Smooth muscle cell (in vitro differentiated cells): ENCODE measurements at regions not wholly inside any gene's neighbourhood (a gene's known extent, or its start where the extent isn't known, plus 50 kb on each side); places are given as distances from the start of the nearest gene placed in this dataset.

ENCODE experiments used
- DNase-seq: peaks from one replicate; lab custom pipeline; 2025; ENCODE audit not compliant: unreplicated experiment; lab: John Stamatoyannopoulos, UW
- H2AFZ ChIP-seq: fragments of 200-600 bp; sonication (generic); 2 replicates; pipeline ENCODE4 v1.6.0; 2016; ENCODE audit warnings: antibody characterized with exemption, low read depth, mild to moderate bottlenecking
- H3F3A ChIP-seq: fragments of 200-600 bp; sonication (generic); 2 replicates; pipeline ENCODE4 v1.6.0; 2017; ENCODE audit warnings: antibody characterized with exemption, low read depth
- H3K27ac ChIP-seq: fragments of 200-600 bp; sonication (generic); 2 replicates; pipeline ENCODE4 v1.5.1; 2016; ENCODE audit warnings: low read depth, mild to moderate bottlenecking
- H3K27me3 ChIP-seq: fragments of 200-600 bp; sonication (generic); 2 replicates; pipeline ENCODE4 v1.6.1; 2016; ENCODE audit warnings: low read depth, mild to moderate bottlenecking
- H3K36me3 ChIP-seq: fragments of 200-600 bp; sonication (generic); 2 replicates; pipeline ENCODE4 v1.5.1; 2016; ENCODE audit warnings: low read depth
- H3K4me1 ChIP-seq: fragments of 200-600 bp; sonication (generic); 2 replicates; pipeline ENCODE4 v1.5.1; 2016; ENCODE audit warnings: low read depth
- H3K4me2 ChIP-seq: fragments of 200-600 bp; sonication (generic); 2 replicates; pipeline ENCODE4 v1.6.0; 2016; ENCODE audit warnings: mild to moderate bottlenecking
- H3K4me3 ChIP-seq: fragments of 200-600 bp; sonication (generic); 2 replicates; pipeline ENCODE4 v1.5.1; 2016; ENCODE audit warnings: mild to moderate bottlenecking
- H3K79me2 ChIP-seq: fragments of 200-600 bp; sonication (generic); 2 replicates; pipeline ENCODE4 v1.6.0; 2016; ENCODE audit warnings: low read depth, mild to moderate bottlenecking
- H3K9ac ChIP-seq: fragments of 200-600 bp; sonication (generic); 2 replicates; pipeline ENCODE4 v1.6.0; 2016; ENCODE audit warnings: low read depth
- H3K9me3 ChIP-seq: fragments of 200-600 bp; sonication (generic); replicated peaks from 2 replicates; pipeline ENCODE4 v1.5.1; 2016; ENCODE audit warnings: low read depth
- H4K20me1 ChIP-seq: fragments of 200-600 bp; sonication (generic); 2 replicates; pipeline ENCODE4 v1.6.0; 2016; ENCODE audit warnings: low read depth
- WGBS: methylation state at CpG from one replicate; pipeline ENCODE4 v1.1.7; 2016; ENCODE audit warnings: low lambda C conversion rate; 5-methylcytosine and 5-hydroxymethylcytosine counted together
- TF ChIP-seq, protein P1 (sequence below): fragments of 200-600 bp; sonication (generic); IDR thresholded peaks from 2 replicates; pipeline ENCODE4 v1.5.1; 2017; ENCODE audit warnings: borderline replicate concordance, mild to moderate bottlenecking, antibody characterized with exemption; ENCODE audit not compliant: insufficient read depth, poor library complexity, severe bottlenecking

DNA sequence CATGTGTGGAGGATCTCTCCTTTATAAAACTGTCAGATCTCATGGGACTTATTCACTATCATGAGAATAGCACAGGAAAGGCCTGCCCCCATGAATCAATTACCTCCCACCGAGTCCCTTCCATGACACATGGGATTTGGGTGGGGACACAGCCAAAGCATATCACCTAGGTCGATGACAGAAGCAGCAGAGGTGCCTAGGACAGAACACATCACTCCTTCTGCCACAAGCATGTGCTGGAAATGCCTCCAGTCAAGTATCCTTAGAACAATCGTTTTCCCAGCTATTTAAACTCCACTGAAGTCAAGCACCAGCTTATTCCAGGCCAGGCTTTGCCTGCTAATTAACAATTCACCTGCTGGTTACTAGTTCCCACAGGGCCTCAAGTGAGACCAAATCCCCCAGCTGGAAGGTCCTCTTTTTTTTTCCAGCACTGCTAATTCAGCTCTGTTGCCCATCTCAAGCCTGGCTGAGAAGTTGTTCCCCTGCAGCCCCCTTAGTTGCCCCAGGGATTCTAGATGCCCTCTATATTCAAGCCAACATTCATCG lies 212.3 kb upstream of the NUDT4 start:
- 81% methylated on average over 4 of the region's 4 CpGs for WGBS
- H3K9me3 ChIP-seq = no peaks in the 10 kb centered on the region
- H3K27ac ChIP-seq = no peak overlapping the region
- TF ChIP-seq, protein P1, sequence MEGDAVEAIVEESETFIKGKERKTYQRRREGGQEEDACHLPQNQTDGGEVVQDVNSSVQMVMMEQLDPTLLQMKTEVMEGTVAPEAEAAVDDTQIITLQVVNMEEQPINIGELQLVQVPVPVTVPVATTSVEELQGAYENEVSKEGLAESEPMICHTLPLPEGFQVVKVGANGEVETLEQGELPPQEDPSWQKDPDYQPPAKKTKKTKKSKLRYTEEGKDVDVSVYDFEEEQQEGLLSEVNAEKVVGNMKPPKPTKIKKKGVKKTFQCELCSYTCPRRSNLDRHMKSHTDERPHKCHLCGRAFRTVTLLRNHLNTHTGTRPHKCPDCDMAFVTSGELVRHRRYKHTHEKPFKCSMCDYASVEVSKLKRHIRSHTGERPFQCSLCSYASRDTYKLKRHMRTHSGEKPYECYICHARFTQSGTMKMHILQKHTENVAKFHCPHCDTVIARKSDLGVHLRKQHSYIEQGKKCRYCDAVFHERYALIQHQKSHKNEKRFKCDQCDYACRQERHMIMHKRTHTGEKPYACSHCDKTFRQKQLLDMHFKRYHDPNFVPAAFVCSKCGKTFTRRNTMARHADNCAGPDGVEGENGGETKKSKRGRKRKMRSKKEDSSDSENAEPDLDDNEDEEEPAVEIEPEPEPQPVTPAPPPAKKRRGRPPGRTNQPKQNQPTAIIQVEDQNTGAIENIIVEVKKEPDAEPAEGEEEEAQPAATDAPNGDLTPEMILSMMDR = no peak
- no peak overlapping the region for H3K4me3 ChIP-seq
- H3K4me1 ChIP-seq = peaks cover 12% of the 10 kb centered on the region
- no peaks in the 10 kb centered on the region for H3F3A ChIP-seq
- no peak overlapping the region for H3K4me2 ChIP-seq
- H3K9ac ChIP-seq = no peak overlapping the region
- no peaks in the 10 kb centered on the region for H3K27me3 ChIP-seq
- no peak overlapping the region for H2AFZ ChIP-seq
- no peak for DNase-seq
- no peaks in the 10 kb centered on the region for H3K79me2 ChIP-seq
- H4K20me1 ChIP-seq = no peaks in the 10 kb centered on the region
- no peaks in the 10 kb centered on the region for H3K36me3 ChIP-seq

DNA sequence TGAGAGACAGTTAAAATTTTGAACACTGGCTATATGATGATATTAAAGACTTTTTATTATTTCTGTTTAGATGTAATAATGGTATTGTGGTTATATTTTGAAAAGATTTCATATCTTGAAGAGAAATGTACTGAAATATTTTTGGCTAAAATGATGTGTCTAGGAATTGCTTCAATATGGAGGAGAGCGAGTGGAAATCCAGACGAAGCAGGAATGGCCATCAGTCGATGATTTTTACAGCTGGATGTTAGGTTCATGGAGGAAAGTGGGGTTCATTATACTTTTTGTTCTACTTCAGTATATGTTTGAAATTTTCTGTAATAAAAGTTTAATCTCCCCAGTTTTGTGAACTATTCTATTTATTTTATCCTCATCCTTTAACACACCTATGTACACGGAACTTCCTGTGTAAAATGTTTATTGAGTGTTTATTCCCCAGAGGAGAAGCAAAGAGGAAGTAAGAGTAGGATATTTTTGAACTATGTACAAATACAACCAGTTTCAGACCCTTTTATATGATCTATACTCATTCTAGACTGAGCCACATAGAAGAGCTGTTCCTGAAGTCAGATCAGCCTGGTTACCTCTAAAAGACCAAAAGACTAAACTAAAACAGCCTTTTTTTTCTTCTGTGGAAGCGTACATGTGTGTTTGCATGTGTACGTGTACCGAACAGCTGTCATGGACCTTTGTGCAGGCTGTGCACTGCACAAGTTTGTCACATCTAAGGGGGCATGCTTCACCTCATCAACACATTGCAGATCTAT lies 211.0 kb upstream of the NUDT4 start:
- Histone ChIP-seq H3K27ac (no peak overlapping the region), H3K79me2 (no peaks in the 10 kb centered on the region), H3K4me3 (no peak overlapping the region), H3K9me3 (no peaks in the 10 kb centered on the region), H3K27me3 (no peaks in the 10 kb centered on the region), H2AFZ (no peak overlapping the region), H3K4me1 (peaks cover 12% of the 10 kb centered on the region), H3K9ac (no peak overlapping the region), H3K4me2 (no peak overlapping the region), H3K36me3 (no peaks in the 10 kb centered on the region), H4K20me1 (no peaks in the 10 kb centered on the region), H3F3A (no peaks in the 10 kb centered on the region)
- WGBS = 97% methylated on average over 7 of the region's 7 CpGs
- TF ChIP-seq, protein P1 = no peak
- no peak for DNase-seq

DNA sequence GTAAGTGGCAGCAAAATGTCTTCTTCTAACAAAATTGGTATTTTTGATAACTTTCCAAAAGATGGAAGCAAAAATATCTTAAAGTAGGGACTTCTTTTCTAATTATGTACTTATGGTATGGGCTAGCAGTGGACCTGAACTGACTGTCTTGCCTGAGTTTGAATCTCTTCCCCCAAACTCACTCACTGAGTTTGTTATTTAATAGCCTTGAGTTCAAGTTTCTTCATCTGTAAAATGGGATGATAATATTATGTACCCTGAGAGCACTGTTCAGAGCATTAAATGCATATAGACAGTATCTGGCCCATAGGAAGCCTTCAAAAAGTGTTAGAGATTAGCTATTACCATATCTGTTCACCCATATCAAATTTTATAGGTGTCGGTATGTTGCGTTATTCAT lies 210.4 kb upstream of the NUDT4 start:
- no peaks in the 10 kb centered on the region for H3K27me3 ChIP-seq
- TF ChIP-seq, protein P1 = no peak
- peak overlapping the region; percentile 58 for H3K4me3 ChIP-seq
- H3K9me3 ChIP-seq = no peaks in the 10 kb centered on the region
- no peak overlapping the region for H3K27ac ChIP-seq
- H3F3A ChIP-seq = no peaks in the 10 kb centered on the region
- 82% methylated on average over 2 of the region's 2 CpGs for WGBS
- H3K9ac ChIP-seq = no peak overlapping the region
- H3K4me2 ChIP-seq = peak overlapping the region; percentile 87
- no peak overlapping the region for H2AFZ ChIP-seq
- no peaks in the 10 kb centered on the region for H3K36me3 ChIP-seq
- H4K20me1 ChIP-seq = no peaks in the 10 kb centered on the region
- peaks cover 12% of the 10 kb centered on the region for H3K4me1 ChIP-seq
- no peak for DNase-seq
- H3K79me2 ChIP-seq = no peaks in the 10 kb centered on the region
